NCI-H82 (cell line): ENCODE measurements at regions not wholly inside any gene's neighbourhood (a gene's known extent, or its start where the extent isn't known, plus 50 kb on each side); places are given as distances from the start of the nearest gene placed in this dataset.
"Not testable (repeated sequence)": the region's sequence is repeated elsewhere in the genome, so short reads cannot be mapped to it uniquely, and the experiment has no call there.

Experiments
- DNase-seq: peaks from one replicate; lab custom pipeline; 2025; lab: John Stamatoyannopoulos, UW

DNA sequence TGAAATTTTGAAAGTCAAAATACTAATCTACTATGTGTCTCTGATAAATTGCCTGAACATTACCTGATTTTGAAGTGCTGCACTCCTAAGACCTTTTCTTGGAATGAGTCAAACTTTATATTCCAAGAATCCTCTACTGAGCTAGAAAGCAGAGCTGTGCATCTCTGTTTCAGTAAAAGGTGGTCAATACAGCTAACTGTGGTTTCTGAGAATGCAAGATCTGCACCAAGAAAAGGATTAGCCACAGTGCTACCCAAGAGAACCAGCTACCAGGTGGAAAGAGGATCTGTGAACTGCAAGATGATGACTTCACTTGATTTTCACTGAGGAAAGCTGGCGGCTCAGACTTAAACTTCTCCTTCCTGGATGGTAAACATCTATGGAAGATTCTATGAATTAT, 289.3 kb downstream of the LIPI start:
- not testable (repeated sequence) for DNase-seq

DNA sequence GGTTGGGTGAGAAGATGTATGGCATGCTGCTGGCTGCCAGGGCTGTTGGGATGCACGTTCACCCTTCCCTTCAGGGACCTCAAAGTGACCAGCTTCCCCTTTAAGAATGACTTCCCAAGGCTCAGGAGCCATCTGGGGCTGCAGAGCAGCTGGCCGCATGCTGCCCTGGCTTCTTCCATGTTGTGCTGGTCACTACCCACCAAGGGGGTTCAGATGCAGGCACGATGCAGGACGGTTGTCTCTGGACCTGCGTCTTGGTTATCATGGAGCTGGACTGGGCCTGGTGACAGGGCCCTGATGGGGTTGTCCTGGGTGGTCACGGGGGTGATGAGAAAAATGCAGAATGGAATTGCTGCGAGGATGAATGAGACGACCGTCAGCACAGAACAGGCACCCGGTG, 297.8 kb downstream of the POTED start:
- not testable (repeated sequence) for DNase-seq

GRCh38 chr21:13896596-13897247, 287.1 kb downstream of the POTED start:
- not testable (repeated sequence) for DNase-seq

- DNase-seq: not testable (repeated sequence)
These were observed 284.0 kb downstream of the POTED start for GRCh38 chr21:13893617-13894016.

DNA sequence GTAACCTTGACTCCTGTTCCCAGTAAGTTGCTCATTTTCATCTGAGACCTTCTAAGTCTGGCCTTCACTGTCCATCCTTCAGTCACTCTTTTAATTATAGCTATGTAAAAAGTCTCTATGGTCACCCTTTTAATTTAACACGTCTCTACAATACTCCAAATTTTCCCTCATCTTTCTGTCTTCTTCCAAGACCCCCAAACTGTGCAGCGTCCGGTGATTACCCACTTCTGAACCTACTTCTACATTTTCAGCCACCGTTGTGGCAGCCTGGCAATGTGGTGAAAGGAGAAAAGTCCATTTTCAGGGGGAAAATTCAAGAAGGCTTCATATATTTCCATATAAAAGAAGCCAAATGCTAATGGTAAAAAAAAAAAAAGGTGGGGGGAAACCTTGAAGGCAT, 283.4 kb downstream of the POTED start:
- DNase-seq: not testable (repeated sequence)

GRCh38 chr21:13892146-13892751, 282.7 kb downstream of the POTED start:
- not testable (repeated sequence) for DNase-seq

DNA sequence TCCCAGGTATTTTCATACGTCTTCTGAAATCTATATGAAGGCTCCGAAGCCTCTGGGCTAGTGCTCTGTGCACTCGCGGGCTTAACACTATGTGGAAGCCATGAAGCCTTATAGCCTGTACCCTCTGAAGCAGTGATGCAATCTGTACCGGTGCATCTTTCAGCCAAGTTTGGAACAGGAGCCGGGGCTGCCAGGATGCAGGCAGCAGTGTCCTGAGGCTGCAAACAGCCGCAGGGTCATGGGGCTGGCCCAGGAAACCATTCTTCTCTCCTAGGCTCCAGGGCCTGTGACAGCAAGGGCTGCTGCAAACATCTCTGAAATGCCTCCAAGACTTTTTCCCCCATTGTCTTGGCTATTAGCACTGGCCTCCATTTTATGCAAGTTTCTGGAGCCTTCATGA, 279.6 kb downstream of the POTED start:
- not testable (repeated sequence) for DNase-seq

- not testable (repeated sequence) for DNase-seq
These were observed 274.2 kb downstream of the POTED start for GRCh38 chr21:13883641-13884395.

DNA sequence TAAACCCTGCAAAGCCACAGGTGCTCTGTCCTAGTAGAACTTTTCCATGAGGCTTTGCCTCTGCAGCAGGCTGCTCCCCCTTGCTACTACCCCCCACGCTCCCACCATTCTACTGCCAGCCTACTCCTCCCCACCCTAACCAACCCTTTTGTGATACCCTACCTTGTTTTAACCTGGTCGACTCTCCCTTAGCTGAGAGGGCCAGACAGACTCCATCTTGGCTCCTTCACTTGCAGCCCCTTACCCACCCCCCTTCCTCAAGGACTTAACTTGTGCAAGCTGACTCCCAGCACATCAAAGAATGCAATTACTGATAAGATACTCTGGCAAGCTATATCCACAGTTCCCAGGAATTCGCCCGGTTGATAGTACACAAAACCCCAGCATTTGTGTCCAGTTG, 267.9 kb downstream of the POTED start:
- DNase-seq: not testable (repeated sequence)

- DNase-seq: not testable (repeated sequence)
These were observed 267.4 kb downstream of the POTED start for GRCh38 chr21:13876999-13877398.

- not testable (repeated sequence) for DNase-seq
These were observed 264.4 kb downstream of the POTED start for GRCh38 chr21:13874001-13874400.

GRCh38 chr21:13854638-13855037, 245.1 kb downstream of the POTED start:
- no peak for DNase-seq

- DNase-seq: not testable (repeated sequence)
These were observed 241.2 kb downstream of the POTED start for GRCh38 chr21:13850808-13851207.

GRCh38 chr21:13849489-13849888, 239.9 kb downstream of the POTED start:
- DNase-seq: not testable (repeated sequence)

- not testable (repeated sequence) for DNase-seq
These were observed 237.1 kb downstream of the POTED start for GRCh38 chr21:13846718-13847117.

DNA sequence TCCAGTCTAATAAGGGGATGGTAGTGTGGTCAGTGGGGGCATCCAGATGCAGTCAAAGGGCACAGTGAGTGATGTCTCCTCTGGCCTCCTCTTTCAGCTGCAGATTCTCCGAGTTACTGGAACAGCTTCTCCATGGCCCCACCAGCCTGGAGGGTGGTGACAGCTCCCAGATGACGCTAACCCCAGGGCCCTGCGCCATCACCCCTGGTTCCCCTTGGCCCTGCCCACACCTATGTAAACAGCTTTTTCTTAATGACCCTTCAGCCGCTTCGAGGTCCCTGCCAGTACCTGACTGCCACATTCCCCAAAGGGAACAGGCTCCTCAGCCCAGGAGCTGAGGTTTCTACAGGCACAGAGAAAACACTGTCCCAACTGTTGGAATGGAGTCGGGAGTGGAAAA, 235.0 kb downstream of the POTED start:
- not testable (repeated sequence) for DNase-seq

DNA sequence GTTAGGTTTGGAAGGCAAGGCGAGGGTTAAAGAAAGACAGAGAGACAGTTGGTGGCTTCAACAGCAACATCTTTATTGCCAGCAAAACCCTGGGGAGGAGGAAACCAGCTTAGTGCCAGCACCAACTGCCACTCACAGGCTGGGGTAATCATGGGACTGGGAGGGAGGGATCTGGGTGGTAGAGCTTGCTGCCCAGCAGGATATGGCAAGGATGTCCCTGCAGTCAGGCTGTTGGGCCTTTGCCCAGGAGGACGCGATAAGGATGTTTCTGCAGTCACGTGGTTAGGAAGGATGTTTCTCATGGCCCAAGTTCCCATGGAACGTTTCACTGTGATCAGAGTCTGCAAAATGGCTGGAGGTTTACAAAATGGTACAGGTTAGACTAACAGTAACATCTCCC, 233.5 kb downstream of the POTED start:
- DNase-seq: not testable (repeated sequence)

DNA sequence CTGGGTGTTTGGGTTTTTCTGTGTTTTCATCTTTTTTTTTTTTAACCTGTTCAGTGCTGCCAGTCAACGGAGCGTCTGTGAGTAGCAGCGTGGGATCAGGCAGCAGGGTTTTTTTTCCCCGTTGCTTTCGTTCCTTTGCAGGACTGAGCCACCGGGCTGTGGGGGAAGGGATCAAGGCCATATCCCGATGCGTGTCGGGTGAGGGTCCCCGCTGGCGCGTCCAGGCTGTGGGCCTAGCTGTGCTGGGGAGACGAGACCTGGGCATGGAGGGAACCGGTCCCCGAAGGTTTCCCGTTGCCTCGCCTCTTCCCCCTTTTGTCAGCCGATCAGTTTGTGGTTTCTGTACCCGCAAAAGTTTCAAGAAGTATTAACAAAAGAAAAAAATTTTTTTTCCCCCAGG, 218.1 kb downstream of the POTED start:
- DNase-seq: not testable (repeated sequence)

DNA sequence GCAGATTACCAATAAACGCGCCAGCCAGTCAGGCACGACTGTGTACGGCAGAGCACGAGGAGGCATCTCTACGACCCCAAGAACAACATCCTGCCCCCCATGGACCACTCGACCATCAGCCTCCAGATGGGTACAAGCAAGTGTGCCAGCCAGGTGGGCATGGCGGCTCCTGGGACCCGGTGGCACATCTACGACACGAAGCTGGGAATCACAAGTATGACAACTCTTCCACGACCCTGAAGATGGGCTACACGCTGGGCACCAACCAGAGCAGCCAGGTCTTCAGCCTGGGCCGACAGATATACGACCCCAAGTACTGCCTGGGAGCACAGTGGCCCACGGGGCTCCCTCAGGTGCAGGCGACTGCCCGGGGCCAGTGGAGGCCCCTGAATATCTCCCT, 217.6 kb downstream of the POTED start:
- no peak for DNase-seq

DNA sequence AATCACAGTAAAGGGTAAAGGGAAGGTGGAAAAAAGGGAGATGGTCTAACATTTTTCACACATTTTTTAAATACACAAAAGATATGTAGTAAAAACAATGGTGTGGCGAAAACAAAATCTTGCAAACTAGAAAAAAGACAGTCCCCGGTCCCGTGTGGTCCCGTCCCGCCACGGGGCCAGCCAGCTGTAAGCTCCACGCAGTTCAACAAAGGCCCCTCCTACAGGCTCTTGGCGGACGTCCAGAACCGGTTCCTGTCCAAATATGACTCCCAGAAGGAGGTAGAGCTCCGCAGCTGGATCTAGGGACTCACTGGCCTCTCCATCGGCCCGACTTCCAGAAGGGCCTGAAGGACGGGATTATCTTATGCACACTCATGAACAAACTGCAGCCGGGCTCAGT, 216.9 kb downstream of the POTED start:
- peak; percentile 2 for DNase-seq

DNA sequence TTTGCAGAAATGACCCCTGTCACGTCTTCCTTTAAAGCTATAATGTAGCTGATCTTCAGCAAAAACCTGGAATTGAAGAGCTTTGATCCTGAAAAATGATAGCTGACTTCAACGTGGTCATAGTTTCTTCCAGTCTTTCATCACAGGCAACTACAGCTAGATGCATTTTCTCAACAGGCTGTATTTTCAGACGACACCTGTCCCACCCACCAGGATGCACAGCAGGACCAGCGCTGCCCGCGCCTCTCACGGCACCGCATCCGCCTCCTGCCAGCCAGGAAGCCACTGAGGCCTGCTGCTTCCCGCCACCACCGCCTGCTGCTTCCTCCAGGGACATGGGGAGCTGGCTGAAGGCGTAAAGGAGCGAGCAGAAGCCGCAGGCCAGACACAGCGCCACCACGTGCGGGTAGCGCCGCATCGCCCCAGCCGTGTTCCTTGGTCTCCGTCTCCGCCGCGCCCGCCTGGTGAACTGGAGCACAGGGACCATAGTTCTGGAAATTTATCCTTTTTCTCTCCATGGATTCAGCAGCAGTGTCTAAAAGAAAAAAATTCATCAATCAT, 215.7 kb downstream of the POTED start:
- not testable (repeated sequence) for DNase-seq

GRCh38 chr21:13820286-13820685, 210.7 kb downstream of the POTED start:
- not testable (repeated sequence) for DNase-seq

DNA sequence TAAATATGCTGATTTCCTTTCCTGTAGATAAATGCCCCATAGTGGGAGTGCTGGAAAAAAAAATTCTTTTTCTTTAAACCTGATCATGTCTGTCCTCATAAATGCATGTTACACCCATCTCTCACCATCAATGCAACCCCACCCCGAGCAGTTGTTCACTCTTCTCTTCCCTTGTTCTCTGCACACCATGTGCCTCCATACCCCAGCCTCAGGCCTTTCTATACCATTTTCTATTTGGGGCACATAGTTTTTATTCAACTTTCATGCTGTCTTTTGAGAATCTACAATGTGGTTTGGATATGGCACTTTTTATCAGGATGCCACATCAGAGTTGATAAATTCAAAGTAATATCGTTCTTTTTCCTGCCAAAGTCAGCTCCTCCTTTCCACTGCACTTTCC, 202.6 kb downstream of the POTED start:
- not testable (repeated sequence) for DNase-seq
